ENCODE measurements at regions not wholly inside any gene's neighbourhood (a gene's known extent, or its start where the extent isn't known, plus 50 kb on each side); places are given as distances from the start of the nearest gene placed in this dataset.

DNA sequence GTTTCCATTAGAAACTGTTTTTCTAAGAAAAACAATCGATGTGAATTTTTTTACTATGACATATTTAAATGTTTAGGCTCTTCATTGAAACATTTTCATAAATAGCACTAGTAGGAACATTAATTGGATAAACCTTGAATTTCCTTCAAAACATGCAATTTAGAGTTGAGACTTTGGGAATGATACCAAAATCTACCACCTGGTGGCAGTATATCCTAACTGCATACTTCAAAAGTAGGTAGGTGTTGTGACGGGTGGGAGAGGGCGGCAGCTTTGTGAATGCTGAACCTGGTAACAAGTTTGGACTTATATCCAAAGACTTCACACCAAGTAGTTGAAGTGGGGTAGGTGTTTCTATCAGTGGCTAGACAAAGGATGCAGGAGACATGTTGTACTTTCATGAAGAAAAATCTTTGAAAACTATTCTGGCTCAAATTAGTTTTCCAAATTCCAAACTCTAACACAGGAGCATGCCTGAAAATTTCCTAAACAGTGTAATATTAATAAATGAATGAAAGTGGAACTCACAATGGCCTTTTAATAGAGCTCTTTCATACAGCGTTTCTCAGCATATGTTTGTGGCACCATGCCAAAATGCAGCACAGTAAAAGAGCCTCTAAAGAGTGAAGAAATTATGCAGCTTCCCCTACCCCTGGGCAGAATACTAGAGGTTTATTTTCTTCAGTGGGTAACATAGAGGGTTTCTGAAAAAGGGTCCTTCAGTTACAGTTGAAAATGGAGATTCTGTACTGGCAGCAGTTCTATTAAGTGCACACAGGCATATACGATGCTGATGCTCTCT lies 201.0 kb upstream of the TPK1 start:
- peak; percentile 23 to 62 (median 36) for TF ChIP-seq CTCF (IDR thresholded peaks at IDR 0.05)
- no peak for TF ChIP-seq POLR2A (IDR thresholded peaks at IDR 0.05)
- 17% methylated on average over 5 of the region's 5 CpGs for WGBS, 2 donors
- intact Hi-C loops (cut with DNase I) = no loop called here
- no peaks in the 10 kb centered on the region for H3K27me3 ChIP-seq
- H3K27ac ChIP-seq = no peak overlapping the region
- no peaks in the 10 kb centered on the region for H3K36me3 ChIP-seq
- no peak for DNase-seq
- H3K9me3 ChIP-seq = no peaks in the 10 kb centered on the region
- no peak overlapping the region for H3K4me3 ChIP-seq (replicated peaks in 1 of 3)
- no peaks in the 10 kb centered on the region for H3K4me1 ChIP-seq

DNA sequence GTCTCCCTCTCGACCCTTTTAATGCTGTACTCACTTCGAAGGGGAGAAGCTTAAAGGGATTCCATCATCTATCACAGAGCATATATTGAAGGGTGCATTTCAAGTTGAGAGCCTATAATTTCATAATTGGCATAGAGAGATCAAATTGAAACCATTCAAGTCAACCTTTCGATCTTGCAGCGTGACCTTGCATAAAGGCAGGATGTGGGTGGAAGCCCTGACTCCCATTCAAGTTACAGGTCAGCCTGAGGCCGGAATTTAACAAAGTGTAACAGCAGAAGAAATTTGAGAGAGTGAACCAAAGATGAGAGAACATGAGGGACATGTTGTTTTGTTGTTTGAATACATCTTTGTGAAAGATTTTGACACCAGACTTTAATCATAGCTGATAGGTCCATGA lies 195.3 kb upstream of the TPK1 start:
- no peak for DNase-seq
- Histone ChIP-seq H3K4me1 (no peaks in the 10 kb centered on the region), H3K9me3 (no peaks in the 10 kb centered on the region), H3K36me3 (no peaks in the 10 kb centered on the region), H3K27ac (no peak overlapping the region), H3K27me3 (no peaks in the 10 kb centered on the region), H3K4me3 (replicated peaks in 1 of 3) (no peak overlapping the region)
- no peak for TF ChIP-seq POLR2A (IDR thresholded peaks at IDR 0.05)
- no peak for TF ChIP-seq CTCF (IDR thresholded peaks at IDR 0.05)
- intact Hi-C loops (cut with DNase I) = no loop called here
- WGBS, 2 donors = 60 to 75% methylated on average over 5 of the region's 5 CpGs

DNA sequence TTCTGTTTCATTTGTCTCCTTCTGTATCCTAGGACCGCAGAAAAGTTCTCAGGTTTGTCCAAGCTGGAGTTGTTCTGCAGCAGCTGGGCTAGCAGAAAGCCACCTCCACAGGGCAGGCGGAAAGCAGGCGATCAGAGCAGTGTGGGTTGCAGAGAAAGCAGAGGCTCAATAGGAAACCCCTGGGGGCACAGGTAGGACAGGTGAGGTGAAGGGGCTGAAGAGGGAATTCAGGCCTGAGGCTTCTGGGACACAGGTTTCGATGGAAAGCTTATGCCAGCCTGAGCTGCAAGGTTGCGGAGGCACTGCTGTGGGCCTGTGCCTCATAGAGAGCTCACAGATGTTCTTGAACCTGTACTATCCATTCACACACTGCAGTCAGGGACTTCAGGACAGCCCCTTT lies 194.9 kb upstream of the TPK1 start:
- Histone ChIP-seq H3K4me3 (replicated peaks in 1 of 3) (no peak overlapping the region), H3K9me3 (no peaks in the 10 kb centered on the region), H3K4me1 (no peaks in the 10 kb centered on the region), H3K27ac (no peak overlapping the region), H3K36me3 (no peaks in the 10 kb centered on the region), H3K27me3 (no peaks in the 10 kb centered on the region)
- intact Hi-C loops (cut with DNase I) = no loop called here
- TF ChIP-seq CTCF (IDR thresholded peaks at IDR 0.05) (no peak), POLR2A (IDR thresholded peaks at IDR 0.05) (no peak)
- DNase-seq = no peak
- WGBS, 2 donors = 90 to 96% methylated on average over 5 of the region's 5 CpGs

DNA sequence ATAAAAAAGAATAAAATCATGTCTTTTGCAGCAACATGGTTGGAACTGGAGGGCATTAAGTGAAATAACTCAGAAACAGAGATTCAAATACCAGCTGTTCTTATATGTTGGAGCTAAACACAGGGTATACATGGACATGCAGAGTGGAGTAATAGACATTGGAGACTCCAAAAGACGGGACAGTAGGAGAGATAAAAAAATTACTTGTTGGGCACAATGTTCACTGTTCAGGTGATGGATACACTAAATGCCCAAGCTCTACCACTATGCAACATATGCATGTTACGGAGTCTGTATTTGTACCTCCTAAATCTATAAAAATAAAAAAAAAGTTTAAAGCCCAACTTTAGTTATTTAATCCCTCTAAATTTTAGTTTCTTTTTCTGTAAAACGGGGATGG lies 184.6 kb upstream of the TPK1 start:
- Histone ChIP-seq H3K4me3 (replicated peaks in 1 of 3) (no peak overlapping the region), H3K9me3 (no peaks in the 10 kb centered on the region), H3K4me1 (no peaks in the 10 kb centered on the region), H3K36me3 (no peaks in the 10 kb centered on the region), H3K27ac (no peak overlapping the region), H3K27me3 (no peaks in the 10 kb centered on the region)
- intact Hi-C loops (cut with DNase I) = no loop called here
- 91 to 93% methylated on average over 3 of the region's 3 CpGs for WGBS, 2 donors
- no peak for DNase-seq
- TF ChIP-seq CTCF (IDR thresholded peaks at IDR 0.05) (no peak), POLR2A (IDR thresholded peaks at IDR 0.05) (no peak)

DNA sequence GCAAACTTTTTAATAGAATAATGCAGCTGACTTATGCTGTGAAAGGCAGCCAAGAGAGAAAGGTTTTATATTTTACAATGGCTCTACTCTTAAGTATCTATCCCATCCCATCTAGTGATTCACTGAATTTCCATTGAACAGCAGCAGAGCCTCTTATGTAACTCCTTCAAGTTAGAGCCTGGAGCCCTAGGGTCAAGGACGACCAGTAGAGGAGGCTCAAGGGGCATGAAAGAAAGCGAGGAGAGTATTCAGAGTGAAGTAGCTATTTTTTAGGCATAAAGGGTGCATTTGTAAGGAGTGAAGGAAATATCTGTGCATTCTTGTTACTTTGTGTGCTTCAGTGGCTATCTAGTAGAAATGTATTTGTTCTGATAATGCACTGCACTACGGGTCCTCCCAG lies 180.2 kb upstream of the TPK1 start:
- no peaks in the 10 kb centered on the region for H3K36me3 ChIP-seq
- 29 to 34% methylated on average over 3 of the region's 3 CpGs for WGBS, 2 donors
- intact Hi-C loops (cut with DNase I) = no loop called here

More for the DNA sequence above, 180.2 kb upstream of the TPK1 start:
- DNase-seq = no peak
- H3K4me1 ChIP-seq = no peaks in the 10 kb centered on the region
- H3K27ac ChIP-seq = no peak overlapping the region
- H3K9me3 ChIP-seq = no peaks in the 10 kb centered on the region
- TF ChIP-seq POLR2A (IDR thresholded peaks at IDR 0.05) (no peak), CTCF (IDR thresholded peaks at IDR 0.05) (no peak)
- no peak overlapping the region for H3K4me3 ChIP-seq (replicated peaks in 1 of 3)
- no peaks in the 10 kb centered on the region for H3K27me3 ChIP-seq

Measured in thyroid gland (tissue), 4 donors.